K562 (cell line): ENCODE measurements at regions not wholly inside any gene's neighbourhood (a gene's known extent, or its start where the extent isn't known, plus 50 kb on each side); places are given as distances from the start of the nearest gene placed in this dataset.

Source experiments
- ATAC-seq: fragments of 200-7000 bp; cut with Tn5 transposase; 3 replicates; pipeline ENCODE4 v1.9.1; 2020; ENCODE audit warnings: moderate library complexity
- BruUV-seq: library from RNA; stranded (reverse); fragments of 400-500 nt; replicated peaks from 2 replicates; lab custom pipeline; 2021; lab: Mats Ljungman, UMichigan
- CTCF ChIA-PET: fragments of 300-600 bp; formaldehyde crosslinking; extraction: SDS; loops from one replicate; lab custom pipeline; 2021; ENCODE audit warnings: low intra/inter-chr PET ratio; lab: Yijun Ruan, JAX
- POLR2A ChIA-PET: fragments of 300-600, 350-650 bp; sonication (Branson Sonifier 250); formaldehyde crosslinking; extraction: SDS; loops from one replicate; lab custom pipeline; 2021; ENCODE audit warnings: antibody characterized with exemption, inconsistent platforms; lab: Yijun Ruan, JAX
- DNase-seq, 4 experiments: peaks; one replicate each; pipeline versions ENCODE4 v3.0.0 to v3.0.0-alpha.2; 2011 to 2018; ENCODE audit warnings: low spot score in 3 of 4, mixed read lengths in 3 of 4; ENCODE audit errors: extremely low read depth in 1 of 4
- FAIRE-seq: peaks from 2 replicates; lab custom pipeline; 2011; peaks lifted over from hg19 to GRCh38; lab: Jason Lieb, UNC
- H2AFZ ChIP-seq: 2 replicates; pipeline ENCODE4 v1.6.0; 2011; ENCODE audit warnings: low read depth, low read length, control low read depth, inconsistent platforms
- H3K27ac ChIP-seq: fragments of 200-600 bp; 3 replicates; pipeline ENCODE4 v1.8.0; 2011; ENCODE audit warnings: low read depth, mild to moderate bottlenecking, control low read depth, inconsistent platforms, low read length, moderate library complexity, mixed read lengths; ENCODE audit errors: extremely low read depth
- H3K27me3 ChIP-seq, 2 experiments: fragments of 300-600 bp in 1 of 2; 2 replicates in 1 of 2; 3 replicates in 1 of 2; pipeline versions ENCODE4 v1.6.0 to v1.8.0; 2011; ENCODE audit warnings: inconsistent platforms in 2 of 2, low read length in 2 of 2, mild to moderate bottlenecking in 1 of 2, mixed read lengths in 1 of 2, moderate library complexity in 1 of 2; ENCODE audit not compliant: control insufficient read depth in 2 of 2, insufficient read depth in 2 of 2
- H3K36me3 ChIP-seq: fragments of 300-600 bp; 3 replicates; pipeline ENCODE4 v1.8.0; 2011; ENCODE audit warnings: mild to moderate bottlenecking, low read length, inconsistent platforms; ENCODE audit not compliant: control insufficient read depth, insufficient read depth
- H3K4me1 ChIP-seq, 2 experiments: fragments of 200-600 bp in 1 of 2; replicated peaks in 1 of 2; 2 replicates in 1 of 2; 3 replicates in 1 of 2; pipeline versions ENCODE4 v1.5.1 to v1.8.0; 2011; ENCODE audit warnings: inconsistent platforms in 2 of 2, low read length in 2 of 2, mild to moderate bottlenecking in 1 of 2, mixed read lengths in 1 of 2, moderate library complexity in 1 of 2; ENCODE audit not compliant: control insufficient read depth in 2 of 2, insufficient read depth in 2 of 2
- H3K4me2 ChIP-seq: 2 replicates; pipeline ENCODE4 v1.6.1; 2011; ENCODE audit warnings: low read length, control low read depth, inconsistent platforms, mixed read lengths; ENCODE audit not compliant: insufficient read depth
- H3K4me3 ChIP-seq: fragments of 200-600 bp; sonication (generic), shearing (Covaris generic); 2 replicates; pipeline ENCODE4 v1.5.1; 2016; ENCODE audit warnings: control low read depth, inconsistent platforms
- H3K79me2 ChIP-seq: fragments of 200-600 bp; 3 replicates; pipeline ENCODE4 v1.8.0; 2011; ENCODE audit warnings: low read length, inconsistent platforms; ENCODE audit not compliant: control insufficient read depth, insufficient read depth
- H3K9ac ChIP-seq, 2 experiments: 2 replicates each; pipeline versions ENCODE4 v1.6.0 to v1.6.1; 2011; ENCODE audit warnings: low read depth in 2 of 2, low read length in 2 of 2, control low read depth in 1 of 2, inconsistent platforms in 1 of 2, mild to moderate bottlenecking in 1 of 2, mixed read lengths in 1 of 2; ENCODE audit not compliant: insufficient read depth in 1 of 2
- H3K9me1 ChIP-seq: one replicate; pipeline ENCODE4 v1.6.0; 2011; ENCODE audit warnings: inconsistent platforms, mild to moderate bottlenecking, low read length, moderate library complexity; ENCODE audit not compliant: control insufficient read depth, insufficient read depth
- H3K9me3 ChIP-seq: replicated peaks from 2 replicates; pipeline ENCODE4 v1.5.1; 2011; ENCODE audit warnings: low read depth, low read length, inconsistent platforms; ENCODE audit not compliant: control insufficient read depth, insufficient read depth
- H4K20me1 ChIP-seq: replicated peaks from 2 replicates; pipeline ENCODE4 v1.6.1; 2011; ENCODE audit warnings: low read length, inconsistent platforms, mixed read lengths; ENCODE audit not compliant: control insufficient read depth, insufficient read depth
- AFF1 ChIP-seq, 2 experiments: fragments of 450-650 bp; IDR thresholded peaks; 2 replicates each; pipeline ENCODE4 v1.6.1; 2018; ENCODE audit warnings: mild to moderate bottlenecking in 2 of 2, low read depth in 1 of 2; ENCODE audit not compliant: partially characterized antibody in 2 of 2
- ARID3B ChIP-seq: fragments of 250-450 bp; sonication (Bioruptor Pico); IDR thresholded peaks from 2 replicates; pipeline ENCODE4 v1.4.0; 2020; ENCODE audit warnings: borderline replicate concordance
- CHCHD3 ChIP-seq: fragments of 250-450 bp; sonication (Bioruptor Pico); IDR thresholded peaks from 2 replicates; pipeline ENCODE4 v2.1.2; 2022; ENCODE audit warnings: mild to moderate bottlenecking
- FOXA1 ChIP-seq: fragments of 450-650 bp; IDR thresholded peaks from 2 replicates; pipeline ENCODE4 v1.6.1; 2016; ENCODE audit warnings: mild to moderate bottlenecking, borderline replicate concordance
- WGBS: fragments of 100-300 bp; shearing (Covaris generic); methylation state at CpG from one replicate; pipeline ENCODE4 v1.1.6; 2016; ENCODE audit warnings: low coverage, mixed read lengths; ENCODE audit not compliant: insufficient coverage; ENCODE audit errors: missing lambda C conversion rate; 5-methylcytosine and 5-hydroxymethylcytosine counted together
- in situ Hi-C: fragments of 300-500 bp; cut with MboI; formaldehyde crosslinking; loops from 4 replicates; pipeline ENCODE4 v1.15.0; 2018; ENCODE audit warnings: inconsistent platforms, mixed read lengths
- intact Hi-C: fragments of 100-400 bp; cut with micrococcal nuclease; formaldehyde crosslinking; loops from 2 replicates; pipeline ENCODE4 v1.14.2; 2022

- no peak for DNase-seq
- no peak for TF ChIP-seq CHCHD3 (CRISPR knock-in tag)
- no peak for TF ChIP-seq ARID3B (CRISPR knock-in tag)
- no peak for TF ChIP-seq FOXA1
- no peak for TF ChIP-seq AFF1 (IDR thresholded peaks at IDR 0.05; ENCODE audit: low read depth in 1 of 2, partially characterized antibody in 2 of 2)
- H3K27me3 ChIP-seq = peaks cover 0 to 50% of the 10 kb centered on the region in 2 experiments; a peak in 4 of 5 replicates
- H3K4me2 ChIP-seq = no peak overlapping the region
- 11% methylated on average over 6 of the region's 6 CpGs for WGBS
- no peaks in the 10 kb centered on the region for H3K36me3 ChIP-seq
- no peak overlapping the region for H2AFZ ChIP-seq
- in situ Hi-C loops = no loop called here
- H3K9ac ChIP-seq = no peak overlapping the region
- BruUV-seq = no TSS peak
- no peaks in the 10 kb centered on the region; the same call in 1 of the 2 replicates for H3K9me3 ChIP-seq
- intact Hi-C loops = no loop called here
- ChIA-PET CTCF (no interaction called here), POLR2A (interaction anchor here (1.5 kb wide), 1 partner anchor 10 kb away, joined by 4 read pairs; no protein-coding TSS in a partner anchor)
- ATAC-seq = no peak
- peaks cover 0 to 11% of the 10 kb centered on the region in 2 experiments; a peak in 2 of 5 replicates for H3K4me1 ChIP-seq
- no peak overlapping the region for H3K4me3 ChIP-seq
- H3K79me2 ChIP-seq = no peaks in the 10 kb centered on the region
- H4K20me1 ChIP-seq = no peaks in the 10 kb centered on the region
- no peaks in the 10 kb centered on the region for H3K9me1 ChIP-seq
- H3K27ac ChIP-seq = no peak overlapping the region
- FAIRE-seq = no peak
These were observed 137.8 kb downstream of the MRM1 start for GRCh38 chr17:36739208-36739607.
